Effector CD8-positive, alpha-beta T cell (primary cell): ENCODE measurements at regions not wholly inside any gene's neighbourhood (a gene's known extent, or its start where the extent isn't known, plus 50 kb on each side); places are given as distances from the start of the nearest gene placed in this dataset.
"Not testable (repeated sequence)": the region's sequence is repeated elsewhere in the genome, so short reads cannot be mapped to it uniquely, and the experiment has no call there.

Experiments used
- DNase-seq: peaks from one replicate; lab custom pipeline; 2025; lab: John Stamatoyannopoulos, UW

- no peak for DNase-seq
Measured at GRCh38 chr2:105496271-105496670, 97.4 kb upstream of the FHL2 start.

GRCh38 chr2:105494683-105495425 is 96.0 kb upstream of the FHL2 start:
- DNase-seq: no peak

- DNase-seq: no peak
Measured at GRCh38 chr2:105490956-105491355, 92.1 kb upstream of the FHL2 start.

- DNase-seq: no peak
Measured at GRCh38 chr2:105490204-105490603, 91.4 kb upstream of the FHL2 start.

- DNase-seq: no peak
Measured at GRCh38 chr2:105489168-105489878, 90.5 kb upstream of the FHL2 start.

GRCh38 chr2:105488285-105488684 is 89.4 kb upstream of the FHL2 start:
- DNase-seq: no peak

- DNase-seq: no peak
Measured at GRCh38 chr2:105487142-105488069, 88.6 kb upstream of the FHL2 start.

GRCh38 chr2:105486762-105487141 is 87.9 kb upstream of the FHL2 start:
- no peak for DNase-seq

GRCh38 chr2:105478670-105479069 is 79.8 kb upstream of the FHL2 start:
- DNase-seq: no peak

- not testable (repeated sequence) for DNase-seq
Measured at GRCh38 chr2:105477050-105477620, 78.3 kb upstream of the FHL2 start.

GRCh38 chr2:105473011-105473410 is 74.2 kb upstream of the FHL2 start:
- DNase-seq: no peak

GRCh38 chr2:105470979-105471378 is 72.1 kb upstream of the FHL2 start:
- no peak for DNase-seq

- DNase-seq: no peak
Measured at GRCh38 chr2:105469781-105470180, 70.9 kb upstream of the FHL2 start.

- no peak for DNase-seq
Measured at GRCh38 chr2:105468582-105469042, 69.8 kb upstream of the FHL2 start.

- no peak for DNase-seq
Measured at GRCh38 chr2:105464325-105464724, 65.5 kb upstream of the FHL2 start.

- no peak for DNase-seq
Measured at GRCh38 chr2:105460048-105460732, 61.3 kb upstream of the FHL2 start.

- DNase-seq: no peak
Measured at GRCh38 chr2:105458076-105458475, 59.2 kb upstream of the FHL2 start.

- DNase-seq: no peak
Measured at GRCh38 chr2:105455488-105456003, 56.7 kb upstream of the FHL2 start.

- DNase-seq: no peak
Measured at GRCh38 chr2:105454801-105455485, 56.1 kb upstream of the FHL2 start.

- DNase-seq: no peak
Measured at GRCh38 chr2:105451571-105452166, 52.8 kb upstream of the FHL2 start.
